ENCODE measurements at regions not wholly inside any gene's neighbourhood (a gene's known extent, or its start where the extent isn't known, plus 50 kb on each side); places are given as distances from the start of the nearest gene placed in this dataset.

DNA sequence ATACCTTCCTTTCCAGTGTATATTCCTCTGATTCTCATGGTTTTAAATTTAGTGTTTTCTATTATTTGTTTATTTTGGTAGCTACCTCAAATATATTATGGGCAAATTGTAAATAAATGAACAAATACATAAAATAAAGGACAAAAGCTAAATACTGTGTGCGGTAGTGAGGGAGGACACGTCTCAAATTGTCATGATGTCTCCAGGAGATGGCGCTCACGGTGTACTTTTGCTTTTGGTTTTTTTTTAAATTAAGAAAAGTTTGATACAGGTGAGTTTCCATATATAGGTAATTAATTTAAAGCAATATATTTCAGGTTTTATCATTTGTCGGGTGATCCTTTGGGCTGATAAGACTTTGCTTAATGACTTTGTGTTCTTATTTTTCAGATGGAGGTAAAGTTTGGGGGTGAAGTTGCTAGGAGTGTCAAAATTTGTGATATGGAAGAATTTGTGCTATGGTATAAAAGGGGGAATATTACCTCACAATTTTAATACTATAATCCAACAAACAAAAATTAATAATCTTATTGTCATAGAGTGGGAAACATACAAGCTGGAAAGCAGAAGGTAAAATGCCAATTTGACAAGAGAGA lies 68.4 kb upstream of the TMEM229A start:
- Histone ChIP-seq H3K36me3 (ENCODE audit: control insufficient read depth, insufficient read depth, low read length) (no peaks in the 10 kb centered on the region), H3K27me3 (ENCODE audit: control insufficient read depth in 2 of 2, insufficient read depth in 2 of 2, low read length in 2 of 2) (no peaks in the 10 kb centered on the region), H4K20me1 (replicated peaks; ENCODE audit: control insufficient read depth, insufficient read depth, low read length) (no peaks in the 10 kb centered on the region), H3K9ac (ENCODE audit: insufficient read depth in 1 of 2, low read depth in 2 of 2, low read length in 2 of 2) (no peak overlapping the region), H3K9me3 (replicated peaks; ENCODE audit: control insufficient read depth, insufficient read depth, low read depth, low read length) (no peaks in the 10 kb centered on the region; the same call in 1 of the 2 replicates), H2AFZ (ENCODE audit: low read depth, low read length) (no peak overlapping the region), H3K4me1 (replicated peaks in 1 of 2; ENCODE audit: control insufficient read depth in 2 of 2, insufficient read depth in 2 of 2, low read length in 2 of 2) (no peaks in the 10 kb centered on the region), H3K27ac (ENCODE audit: extremely low read depth, low read depth, low read length) (no peak overlapping the region), H3K4me2 (ENCODE audit: insufficient read depth, low read length) (no peak overlapping the region), H3K79me2 (ENCODE audit: control insufficient read depth, insufficient read depth, low read length) (no peaks in the 10 kb centered on the region), H3K9me1 (ENCODE audit: control insufficient read depth, insufficient read depth, low read length) (no peaks in the 10 kb centered on the region), H3K4me3 (no peak overlapping the region)
- DNase-seq (ENCODE audit: extremely low read depth in 1 of 4, low spot score in 3 of 4) = peak; percentile 19 to 55 (median 40)
- in situ Hi-C loops (cut with MboI) (no loop called here), intact Hi-C loops (cut with micrococcal nuclease) (loop anchor here (1.0 kb wide), 1 partner anchor 684 kb away; no protein-coding TSS in a partner anchor)
- WGBS (ENCODE audit: insufficient coverage, low coverage, missing lambda C conversion rate) = 5% methylated on average over 5 of the region's 5 CpGs
- ChIA-PET CTCF (ENCODE audit: low intra/inter-chr PET ratio) (no interaction called here), POLR2A (no interaction called here)
- ATAC-seq = no peak
- FAIRE-seq = no peak
- no TSS peak for BruUV-seq (replicated peaks)
- TF ChIP-seq, protein P1, sequence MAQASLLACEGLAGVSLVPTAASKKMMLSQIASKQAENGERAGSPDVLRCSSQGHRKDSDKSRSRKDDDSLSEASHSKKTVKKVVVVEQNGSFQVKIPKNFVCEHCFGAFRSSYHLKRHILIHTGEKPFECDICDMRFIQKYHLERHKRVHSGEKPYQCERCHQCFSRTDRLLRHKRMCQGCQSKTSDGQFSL (CRISPR knock-in tag; IDR thresholded peaks at IDR 0.05) = no peak
- TF ChIP-seq, protein P1 (tag; IDR thresholded peaks at IDR 0.05) = no peak
- TF ChIP-seq, protein P2, sequence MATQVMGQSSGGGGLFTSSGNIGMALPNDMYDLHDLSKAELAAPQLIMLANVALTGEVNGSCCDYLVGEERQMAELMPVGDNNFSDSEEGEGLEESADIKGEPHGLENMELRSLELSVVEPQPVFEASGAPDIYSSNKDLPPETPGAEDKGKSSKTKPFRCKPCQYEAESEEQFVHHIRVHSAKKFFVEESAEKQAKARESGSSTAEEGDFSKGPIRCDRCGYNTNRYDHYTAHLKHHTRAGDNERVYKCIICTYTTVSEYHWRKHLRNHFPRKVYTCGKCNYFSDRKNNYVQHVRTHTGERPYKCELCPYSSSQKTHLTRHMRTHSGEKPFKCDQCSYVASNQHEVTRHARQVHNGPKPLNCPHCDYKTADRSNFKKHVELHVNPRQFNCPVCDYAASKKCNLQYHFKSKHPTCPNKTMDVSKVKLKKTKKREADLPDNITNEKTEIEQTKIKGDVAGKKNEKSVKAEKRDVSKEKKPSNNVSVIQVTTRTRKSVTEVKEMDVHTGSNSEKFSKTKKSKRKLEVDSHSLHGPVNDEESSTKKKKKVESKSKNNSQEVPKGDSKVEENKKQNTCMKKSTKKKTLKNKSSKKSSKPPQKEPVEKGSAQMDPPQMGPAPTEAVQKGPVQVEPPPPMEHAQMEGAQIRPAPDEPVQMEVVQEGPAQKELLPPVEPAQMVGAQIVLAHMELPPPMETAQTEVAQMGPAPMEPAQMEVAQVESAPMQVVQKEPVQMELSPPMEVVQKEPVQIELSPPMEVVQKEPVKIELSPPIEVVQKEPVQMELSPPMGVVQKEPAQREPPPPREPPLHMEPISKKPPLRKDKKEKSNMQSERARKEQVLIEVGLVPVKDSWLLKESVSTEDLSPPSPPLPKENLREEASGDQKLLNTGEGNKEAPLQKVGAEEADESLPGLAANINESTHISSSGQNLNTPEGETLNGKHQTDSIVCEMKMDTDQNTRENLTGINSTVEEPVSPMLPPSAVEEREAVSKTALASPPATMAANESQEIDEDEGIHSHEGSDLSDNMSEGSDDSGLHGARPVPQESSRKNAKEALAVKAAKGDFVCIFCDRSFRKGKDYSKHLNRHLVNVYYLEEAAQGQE (IDR thresholded peaks at IDR 0.05; ENCODE audit: borderline replicate concordance) = peak; percentile 18; the same call in 1 of the 2 replicates
- TF ChIP-seq, protein P2 (CRISPR knock-in tag; IDR thresholded peaks at IDR 0.05; ENCODE audit: low read depth) = no peak
- TF ChIP-seq, protein P3, sequence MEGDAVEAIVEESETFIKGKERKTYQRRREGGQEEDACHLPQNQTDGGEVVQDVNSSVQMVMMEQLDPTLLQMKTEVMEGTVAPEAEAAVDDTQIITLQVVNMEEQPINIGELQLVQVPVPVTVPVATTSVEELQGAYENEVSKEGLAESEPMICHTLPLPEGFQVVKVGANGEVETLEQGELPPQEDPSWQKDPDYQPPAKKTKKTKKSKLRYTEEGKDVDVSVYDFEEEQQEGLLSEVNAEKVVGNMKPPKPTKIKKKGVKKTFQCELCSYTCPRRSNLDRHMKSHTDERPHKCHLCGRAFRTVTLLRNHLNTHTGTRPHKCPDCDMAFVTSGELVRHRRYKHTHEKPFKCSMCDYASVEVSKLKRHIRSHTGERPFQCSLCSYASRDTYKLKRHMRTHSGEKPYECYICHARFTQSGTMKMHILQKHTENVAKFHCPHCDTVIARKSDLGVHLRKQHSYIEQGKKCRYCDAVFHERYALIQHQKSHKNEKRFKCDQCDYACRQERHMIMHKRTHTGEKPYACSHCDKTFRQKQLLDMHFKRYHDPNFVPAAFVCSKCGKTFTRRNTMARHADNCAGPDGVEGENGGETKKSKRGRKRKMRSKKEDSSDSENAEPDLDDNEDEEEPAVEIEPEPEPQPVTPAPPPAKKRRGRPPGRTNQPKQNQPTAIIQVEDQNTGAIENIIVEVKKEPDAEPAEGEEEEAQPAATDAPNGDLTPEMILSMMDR (IDR thresholded peaks at IDR 0.05 in 2 of 3, conservative IDR thresholded peaks at IDR 0.05 in 1 of 3; ENCODE audit: insufficient read depth in 2 of 3, low read depth in 1 of 3, low read length in 3 of 3) = peak in 2 of 3 experiments; percentile 42 to 46; a peak in 3 of 6 replicates
- TF ChIP-seq CREB1 (IDR thresholded peaks at IDR 0.05) = no peak
- TF ChIP-seq CREB1 (CRISPR knock-in tag; IDR thresholded peaks at IDR 0.05) = no peak
- TF ChIP-seq, protein P4, sequence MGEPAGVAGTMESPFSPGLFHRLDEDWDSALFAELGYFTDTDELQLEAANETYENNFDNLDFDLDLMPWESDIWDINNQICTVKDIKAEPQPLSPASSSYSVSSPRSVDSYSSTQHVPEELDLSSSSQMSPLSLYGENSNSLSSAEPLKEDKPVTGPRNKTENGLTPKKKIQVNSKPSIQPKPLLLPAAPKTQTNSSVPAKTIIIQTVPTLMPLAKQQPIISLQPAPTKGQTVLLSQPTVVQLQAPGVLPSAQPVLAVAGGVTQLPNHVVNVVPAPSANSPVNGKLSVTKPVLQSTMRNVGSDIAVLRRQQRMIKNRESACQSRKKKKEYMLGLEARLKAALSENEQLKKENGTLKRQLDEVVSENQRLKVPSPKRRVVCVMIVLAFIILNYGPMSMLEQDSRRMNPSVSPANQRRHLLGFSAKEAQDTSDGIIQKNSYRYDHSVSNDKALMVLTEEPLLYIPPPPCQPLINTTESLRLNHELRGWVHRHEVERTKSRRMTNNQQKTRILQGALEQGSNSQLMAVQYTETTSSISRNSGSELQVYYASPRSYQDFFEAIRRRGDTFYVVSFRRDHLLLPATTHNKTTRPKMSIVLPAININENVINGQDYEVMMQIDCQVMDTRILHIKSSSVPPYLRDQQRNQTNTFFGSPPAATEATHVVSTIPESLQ (CRISPR knock-in tag; IDR thresholded peaks at IDR 0.05) = no peak
- peak; percentile 55; the same call in 1 of the 2 replicates for TF ChIP-seq ZNF384 (IDR thresholded peaks at IDR 0.05; ENCODE audit: low read depth, low read length)

Data from K562 (cell line).